Neural cell (in vitro differentiated cells): ENCODE measurements at regions not wholly inside any gene's neighbourhood (a gene's known extent, or its start where the extent isn't known, plus 50 kb on each side); places are given as distances from the start of the nearest gene placed in this dataset.

Source experiments
- CTCF ChIP-seq: fragments of 450-650 bp; IDR thresholded peaks from 2 replicates; pipeline ENCODE4 v1.5.1; 2014; ENCODE audit warnings: antibody characterized with exemption, mild to moderate bottlenecking, moderate library complexity; ENCODE audit not compliant: poor library complexity, severe bottlenecking
- EP300 ChIP-seq: fragments of 450-650 bp; conservative IDR thresholded peaks from 2 replicates; pipeline ENCODE4 v1.6.1; 2014; ENCODE audit warnings: antibody characterized with exemption, mild to moderate bottlenecking, moderate library complexity; ENCODE audit not compliant: poor library complexity, severe bottlenecking
- EZH2 ChIP-seq: fragments of 200-600, 300-800 bp; shearing (Covaris generic), sonication (generic); IDR thresholded peaks from 2 replicates; pipeline ENCODE4 v1.6.1; 2014; ENCODE audit warnings: antibody characterized with exemption, low read length, borderline replicate concordance, mild to moderate bottlenecking; ENCODE audit not compliant: insufficient read depth, poor library complexity, severe bottlenecking
- MXI1 ChIP-seq: fragments of 450-650 bp; conservative IDR thresholded peaks from 2 replicates; pipeline ENCODE4 v1.6.1; 2014; ENCODE audit warnings: antibody characterized with exemption, mild to moderate bottlenecking; ENCODE audit not compliant: poor library complexity, severe bottlenecking
- POLR2AphosphoS5 ChIP-seq: IDR thresholded peaks from 2 replicates; pipeline ENCODE4 v1.6.1; 2012
- RAD21 ChIP-seq: fragments of 450-650 bp; conservative IDR thresholded peaks from 2 replicates; pipeline ENCODE4 v1.6.1; 2014; ENCODE audit warnings: antibody characterized with exemption, mild to moderate bottlenecking, moderate library complexity
- REST ChIP-seq: IDR thresholded peaks from 2 replicates; pipeline ENCODE4 v1.6.1; 2012; ENCODE audit warnings: borderline replicate concordance
- SMC3 ChIP-seq: fragments of 450-650 bp; conservative IDR thresholded peaks from 2 replicates; pipeline ENCODE4 v1.6.1; 2014; ENCODE audit warnings: antibody characterized with exemption, mild to moderate bottlenecking, moderate library complexity; ENCODE audit not compliant: poor library complexity
- TAF1 ChIP-seq: IDR thresholded peaks from 2 replicates; pipeline ENCODE4 v1.6.1; 2012; ENCODE audit warnings: low read depth

GRCh38 chr16:51535591-51535990, 384.5 kb upstream of the SALL1 start:
- TF ChIP-seq CTCF (no peak), SMC3 (no peak), REST (no peak), POLR2AphosphoS5 (no peak), TAF1 (no peak), EP300 (no peak), MXI1 (no peak), RAD21 (no peak), EZH2 (no peak)
